Smooth muscle cell (in vitro differentiated cells): ENCODE measurements at regions not wholly inside any gene's neighbourhood (a gene's known extent, or its start where the extent isn't known, plus 50 kb on each side); places are given as distances from the start of the nearest gene placed in this dataset.

Experiments used
- DNase-seq: peaks from one replicate; lab custom pipeline; 2025; ENCODE audit not compliant: unreplicated experiment; lab: John Stamatoyannopoulos, UW
- H2AFZ ChIP-seq: fragments of 200-600 bp; sonication (generic); 2 replicates; pipeline ENCODE4 v1.6.0; 2016; ENCODE audit warnings: antibody characterized with exemption, low read depth, mild to moderate bottlenecking
- H3F3A ChIP-seq: fragments of 200-600 bp; sonication (generic); 2 replicates; pipeline ENCODE4 v1.6.0; 2017; ENCODE audit warnings: antibody characterized with exemption, low read depth
- H3K27ac ChIP-seq: fragments of 200-600 bp; sonication (generic); 2 replicates; pipeline ENCODE4 v1.5.1; 2016; ENCODE audit warnings: low read depth, mild to moderate bottlenecking
- H3K27me3 ChIP-seq: fragments of 200-600 bp; sonication (generic); 2 replicates; pipeline ENCODE4 v1.6.1; 2016; ENCODE audit warnings: low read depth, mild to moderate bottlenecking
- H3K36me3 ChIP-seq: fragments of 200-600 bp; sonication (generic); 2 replicates; pipeline ENCODE4 v1.5.1; 2016; ENCODE audit warnings: low read depth
- H3K4me1 ChIP-seq: fragments of 200-600 bp; sonication (generic); 2 replicates; pipeline ENCODE4 v1.5.1; 2016; ENCODE audit warnings: low read depth
- H3K4me2 ChIP-seq: fragments of 200-600 bp; sonication (generic); 2 replicates; pipeline ENCODE4 v1.6.0; 2016; ENCODE audit warnings: mild to moderate bottlenecking
- H3K4me3 ChIP-seq: fragments of 200-600 bp; sonication (generic); 2 replicates; pipeline ENCODE4 v1.5.1; 2016; ENCODE audit warnings: mild to moderate bottlenecking
- H3K79me2 ChIP-seq: fragments of 200-600 bp; sonication (generic); 2 replicates; pipeline ENCODE4 v1.6.0; 2016; ENCODE audit warnings: low read depth, mild to moderate bottlenecking
- H3K9ac ChIP-seq: fragments of 200-600 bp; sonication (generic); 2 replicates; pipeline ENCODE4 v1.6.0; 2016; ENCODE audit warnings: low read depth
- H3K9me3 ChIP-seq: fragments of 200-600 bp; sonication (generic); replicated peaks from 2 replicates; pipeline ENCODE4 v1.5.1; 2016; ENCODE audit warnings: low read depth
- H4K20me1 ChIP-seq: fragments of 200-600 bp; sonication (generic); 2 replicates; pipeline ENCODE4 v1.6.0; 2016; ENCODE audit warnings: low read depth
- WGBS: methylation state at CpG from one replicate; pipeline ENCODE4 v1.1.7; 2016; ENCODE audit warnings: low lambda C conversion rate; 5-methylcytosine and 5-hydroxymethylcytosine counted together
- TF ChIP-seq, protein P1 (sequence below): fragments of 200-600 bp; sonication (generic); IDR thresholded peaks from 2 replicates; pipeline ENCODE4 v1.5.1; 2017; ENCODE audit warnings: borderline replicate concordance, mild to moderate bottlenecking, antibody characterized with exemption; ENCODE audit not compliant: insufficient read depth, poor library complexity, severe bottlenecking

DNA sequence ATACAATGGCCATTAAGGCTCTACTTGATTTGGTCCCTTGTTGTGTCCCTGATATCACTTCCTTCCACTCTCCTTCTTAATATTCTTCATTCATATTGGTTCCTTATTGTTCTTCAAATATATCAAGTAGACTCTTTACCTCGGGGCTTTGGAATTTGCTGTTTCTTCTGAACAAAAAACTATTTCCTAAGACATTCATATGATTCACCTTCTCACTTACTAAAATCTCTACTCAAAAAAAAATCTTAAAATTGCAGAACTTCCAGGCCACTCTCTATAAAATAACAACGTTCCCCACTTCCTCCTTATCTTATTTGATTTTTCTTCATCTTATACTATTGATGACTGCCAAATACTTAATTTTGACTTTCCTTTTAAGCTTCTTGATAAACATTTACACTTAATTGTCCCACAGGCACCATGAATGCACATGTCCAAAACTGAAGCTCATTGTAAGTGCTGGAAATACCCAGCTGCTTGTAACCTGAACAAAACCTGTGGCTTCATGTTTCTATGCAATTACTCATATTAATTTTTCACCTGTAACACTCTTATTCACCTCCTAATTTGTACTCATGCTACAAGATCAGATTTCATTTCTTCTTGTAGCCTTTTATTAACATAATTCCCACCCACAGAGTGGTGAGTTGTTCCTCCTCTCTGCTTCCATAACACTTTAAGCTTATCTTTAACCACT, 58.4 kb upstream of the NUDT12 start:
- Histone ChIP-seq H3K4me3 (no peak overlapping the region), H3K79me2 (no peaks in the 10 kb centered on the region), H3F3A (no peaks in the 10 kb centered on the region), H4K20me1 (no peaks in the 10 kb centered on the region), H3K27ac (no peak overlapping the region), H3K4me1 (peaks cover 8% of the 10 kb centered on the region), H3K27me3 (no peaks in the 10 kb centered on the region), H3K4me2 (no peak overlapping the region), H3K9ac (no peak overlapping the region), H2AFZ (no peak overlapping the region), H3K9me3 (no peaks in the 10 kb centered on the region), H3K36me3 (no peaks in the 10 kb centered on the region)
- 83% methylated on average over 2 of the region's 2 CpGs for WGBS
- TF ChIP-seq, protein P1, sequence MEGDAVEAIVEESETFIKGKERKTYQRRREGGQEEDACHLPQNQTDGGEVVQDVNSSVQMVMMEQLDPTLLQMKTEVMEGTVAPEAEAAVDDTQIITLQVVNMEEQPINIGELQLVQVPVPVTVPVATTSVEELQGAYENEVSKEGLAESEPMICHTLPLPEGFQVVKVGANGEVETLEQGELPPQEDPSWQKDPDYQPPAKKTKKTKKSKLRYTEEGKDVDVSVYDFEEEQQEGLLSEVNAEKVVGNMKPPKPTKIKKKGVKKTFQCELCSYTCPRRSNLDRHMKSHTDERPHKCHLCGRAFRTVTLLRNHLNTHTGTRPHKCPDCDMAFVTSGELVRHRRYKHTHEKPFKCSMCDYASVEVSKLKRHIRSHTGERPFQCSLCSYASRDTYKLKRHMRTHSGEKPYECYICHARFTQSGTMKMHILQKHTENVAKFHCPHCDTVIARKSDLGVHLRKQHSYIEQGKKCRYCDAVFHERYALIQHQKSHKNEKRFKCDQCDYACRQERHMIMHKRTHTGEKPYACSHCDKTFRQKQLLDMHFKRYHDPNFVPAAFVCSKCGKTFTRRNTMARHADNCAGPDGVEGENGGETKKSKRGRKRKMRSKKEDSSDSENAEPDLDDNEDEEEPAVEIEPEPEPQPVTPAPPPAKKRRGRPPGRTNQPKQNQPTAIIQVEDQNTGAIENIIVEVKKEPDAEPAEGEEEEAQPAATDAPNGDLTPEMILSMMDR, result no peak
- DNase-seq, result no peak

DNA sequence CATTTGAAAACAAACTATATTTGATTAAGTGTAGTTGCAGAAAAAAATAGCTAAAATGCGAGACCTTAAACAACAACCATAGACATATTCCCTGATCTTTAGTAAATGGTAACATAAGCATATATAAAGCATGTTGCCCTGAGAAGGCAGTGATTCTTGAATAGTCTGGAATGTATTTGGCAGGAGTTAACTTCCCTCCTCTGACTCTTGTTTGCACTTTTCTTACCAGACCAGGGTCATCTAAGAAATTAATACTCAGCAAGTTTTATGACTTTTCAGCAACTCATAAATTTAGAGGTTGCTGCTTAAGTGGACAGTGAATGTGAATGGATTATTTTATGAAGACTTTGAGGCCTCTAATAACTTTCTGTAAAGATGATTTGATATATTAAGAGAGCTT, 55.3 kb upstream of the NUDT12 start:
- Histone ChIP-seq H4K20me1 (no peaks in the 10 kb centered on the region), H3K9ac (no peak overlapping the region), H3K4me1 (peaks cover 8% of the 10 kb centered on the region), H3K27ac (no peak overlapping the region), H3K36me3 (no peaks in the 10 kb centered on the region), H3K27me3 (no peaks in the 10 kb centered on the region), H3K79me2 (no peaks in the 10 kb centered on the region), H3K4me2 (no peak overlapping the region), H2AFZ (no peak overlapping the region), H3K4me3 (no peak overlapping the region), H3F3A (no peaks in the 10 kb centered on the region), H3K9me3 (no peaks in the 10 kb centered on the region)
- WGBS, result 100% methylated on average over 1 of the region's 1 CpG
- TF ChIP-seq, protein P1, result no peak
- no peak for DNase-seq

- H2AFZ ChIP-seq, result no peak overlapping the region
- H3K4me3 ChIP-seq, result no peak overlapping the region
- TF ChIP-seq, protein P1, result no peak
- no peaks in the 10 kb centered on the region for H3K9me3 ChIP-seq
- no peak overlapping the region for H3K27ac ChIP-seq
- peaks cover 8% of the 10 kb centered on the region for H3K4me1 ChIP-seq
- 74% methylated on average over 1 of the region's 1 CpG for WGBS
- no peak overlapping the region for H3K4me2 ChIP-seq
- no peaks in the 10 kb centered on the region for H4K20me1 ChIP-seq
- H3F3A ChIP-seq, result no peaks in the 10 kb centered on the region
- DNase-seq, result no peak
- H3K9ac ChIP-seq, result no peak overlapping the region
- H3K27me3 ChIP-seq, result no peaks in the 10 kb centered on the region
- no peaks in the 10 kb centered on the region for H3K36me3 ChIP-seq
- H3K79me2 ChIP-seq, result no peaks in the 10 kb centered on the region
Observed at GRCh38 chr5:103617090-103617489, 54.5 kb upstream of the NUDT12 start.

DNA sequence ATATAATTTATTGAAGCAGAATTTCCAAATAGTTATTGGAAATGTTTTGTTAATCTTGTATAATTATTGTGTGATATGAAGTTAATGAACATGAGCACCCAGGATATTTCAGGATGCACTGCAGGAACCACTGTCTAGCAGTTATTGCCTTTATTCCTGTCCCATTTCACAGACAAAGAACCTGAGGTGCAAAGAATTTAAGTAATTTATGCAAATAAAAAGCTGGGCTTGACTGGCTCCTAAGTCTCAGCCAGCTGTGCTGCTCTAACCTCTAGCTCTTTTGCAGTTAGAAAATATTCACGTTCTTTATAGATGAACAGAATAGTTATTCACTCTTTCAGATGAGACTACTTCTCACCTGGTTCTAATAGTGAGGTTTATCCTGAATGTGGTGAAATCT, 50.0 kb upstream of the NUDT12 start:
- 65% methylated on average over 1 of the region's 1 CpG for WGBS
- TF ChIP-seq, protein P1, result no peak
- Histone ChIP-seq H3K4me1 (no peaks in the 10 kb centered on the region), H2AFZ (no peak overlapping the region), H3K4me2 (no peak overlapping the region), H3K79me2 (no peaks in the 10 kb centered on the region), H3K27me3 (no peaks in the 10 kb centered on the region), H4K20me1 (no peaks in the 10 kb centered on the region), H3K4me3 (no peak overlapping the region), H3K9me3 (no peaks in the 10 kb centered on the region), H3K36me3 (no peaks in the 10 kb centered on the region), H3K27ac (no peak overlapping the region), H3K9ac (no peak overlapping the region), H3F3A (no peaks in the 10 kb centered on the region)
- no peak for DNase-seq
